ENCODE measurements at regions not wholly inside any gene's neighbourhood (a gene's known extent, or its start where the extent isn't known, plus 50 kb on each side); places are given as distances from the start of the nearest gene placed in this dataset.
"Not testable (repeated sequence)": the region's sequence is repeated elsewhere in the genome, so short reads cannot be mapped to it uniquely, and the experiment has no call there.

GRCh38 chr2:41334159-41334558, 713.7 kb upstream of the PKDCC start:
- Histone ChIP-seq H3K27me3 (ENCODE audit: control insufficient read depth, insufficient read depth, low read length) (no peaks in the 10 kb centered on the region), H3K4me3 (ENCODE audit: insufficient read depth, low read depth, low read length) (no peak overlapping the region), H3K36me3 (replicated peaks; ENCODE audit: control insufficient read depth, insufficient read depth, low read length) (no peaks in the 10 kb centered on the region)
- no peak for DNase-seq

GRCh38 chr2:41335573-41335972, 712.2 kb upstream of the PKDCC start:
- not testable (repeated sequence) for H3K27me3 ChIP-seq (ENCODE audit: control insufficient read depth, insufficient read depth, low read length); H3K36me3 ChIP-seq (replicated peaks; ENCODE audit: control insufficient read depth, insufficient read depth, low read length); DNase-seq; H3K4me3 ChIP-seq (ENCODE audit: insufficient read depth, low read depth, low read length)

GRCh38 chr2:41337956-41338355, 709.9 kb upstream of the PKDCC start:
- no peaks in the 10 kb centered on the region for H3K27me3 ChIP-seq (ENCODE audit: control insufficient read depth, insufficient read depth, low read length)
- DNase-seq = no peak
- no peaks in the 10 kb centered on the region for H3K36me3 ChIP-seq (replicated peaks; ENCODE audit: control insufficient read depth, insufficient read depth, low read length)
- H3K4me3 ChIP-seq (ENCODE audit: insufficient read depth, low read depth, low read length) = no peak overlapping the region

- Histone ChIP-seq H3K27me3 (ENCODE audit: control insufficient read depth, insufficient read depth, low read length) (no peaks in the 10 kb centered on the region), H3K4me3 (ENCODE audit: insufficient read depth, low read depth, low read length) (no peak overlapping the region), H3K36me3 (replicated peaks; ENCODE audit: control insufficient read depth, insufficient read depth, low read length) (no peaks in the 10 kb centered on the region)
- DNase-seq = no peak
Measured at GRCh38 chr2:41344529-41344928, 703.3 kb upstream of the PKDCC start.

- Histone ChIP-seq H3K4me3 (ENCODE audit: insufficient read depth, low read depth, low read length) (no peak overlapping the region), H3K27me3 (ENCODE audit: control insufficient read depth, insufficient read depth, low read length) (no peaks in the 10 kb centered on the region), H3K36me3 (replicated peaks; ENCODE audit: control insufficient read depth, insufficient read depth, low read length) (no peaks in the 10 kb centered on the region)
- DNase-seq = no peak
Measured at GRCh38 chr2:41353060-41353459, 694.8 kb upstream of the PKDCC start.

- Histone ChIP-seq H3K27me3 (ENCODE audit: control insufficient read depth, insufficient read depth, low read length) (no peaks in the 10 kb centered on the region), H3K36me3 (replicated peaks; ENCODE audit: control insufficient read depth, insufficient read depth, low read length) (no peaks in the 10 kb centered on the region), H3K4me3 (ENCODE audit: insufficient read depth, low read depth, low read length) (no peak overlapping the region)
- DNase-seq = no peak
Measured at GRCh38 chr2:41355794-41356193, 692.0 kb upstream of the PKDCC start.

GRCh38 chr2:41364842-41365241, 683.0 kb upstream of the PKDCC start:
- no peaks in the 10 kb centered on the region for H3K36me3 ChIP-seq (replicated peaks; ENCODE audit: control insufficient read depth, insufficient read depth, low read length)
- H3K27me3 ChIP-seq (ENCODE audit: control insufficient read depth, insufficient read depth, low read length) = no peaks in the 10 kb centered on the region
- DNase-seq = no peak
- H3K4me3 ChIP-seq (ENCODE audit: insufficient read depth, low read depth, low read length) = no peak overlapping the region

- H3K36me3 ChIP-seq (replicated peaks; ENCODE audit: control insufficient read depth, insufficient read depth, low read length) = no peaks in the 10 kb centered on the region
- H3K27me3 ChIP-seq (ENCODE audit: control insufficient read depth, insufficient read depth, low read length) = no peaks in the 10 kb centered on the region
- no peak overlapping the region for H3K4me3 ChIP-seq (ENCODE audit: insufficient read depth, low read depth, low read length)
- no peak for DNase-seq
Measured at GRCh38 chr2:41375901-41376300, 671.9 kb upstream of the PKDCC start.

GRCh38 chr2:41377837-41378236, 670.0 kb upstream of the PKDCC start:
- Histone ChIP-seq H3K4me3 (ENCODE audit: insufficient read depth, low read depth, low read length) (no peak overlapping the region), H3K36me3 (replicated peaks; ENCODE audit: control insufficient read depth, insufficient read depth, low read length) (no peaks in the 10 kb centered on the region), H3K27me3 (ENCODE audit: control insufficient read depth, insufficient read depth, low read length) (no peaks in the 10 kb centered on the region)
- no peak for DNase-seq

GRCh38 chr2:41378420-41378819, 669.4 kb upstream of the PKDCC start:
- Histone ChIP-seq H3K36me3 (replicated peaks; ENCODE audit: control insufficient read depth, insufficient read depth, low read length) (no peaks in the 10 kb centered on the region), H3K27me3 (ENCODE audit: control insufficient read depth, insufficient read depth, low read length) (no peaks in the 10 kb centered on the region), H3K4me3 (ENCODE audit: insufficient read depth, low read depth, low read length) (no peak overlapping the region)
- no peak for DNase-seq

GRCh38 chr2:41379496-41380221, 668.2 kb upstream of the PKDCC start:
- DNase-seq = no peak
- H3K4me3 ChIP-seq (ENCODE audit: insufficient read depth, low read depth, low read length) = no peak overlapping the region
- H3K27me3 ChIP-seq (ENCODE audit: control insufficient read depth, insufficient read depth, low read length) = no peaks in the 10 kb centered on the region
- H3K36me3 ChIP-seq (replicated peaks; ENCODE audit: control insufficient read depth, insufficient read depth, low read length) = no peaks in the 10 kb centered on the region

GRCh38 chr2:41381701-41382100, 666.1 kb upstream of the PKDCC start:
- H3K4me3 ChIP-seq (ENCODE audit: insufficient read depth, low read depth, low read length) = no peak overlapping the region
- no peaks in the 10 kb centered on the region for H3K27me3 ChIP-seq (ENCODE audit: control insufficient read depth, insufficient read depth, low read length)
- H3K36me3 ChIP-seq (replicated peaks; ENCODE audit: control insufficient read depth, insufficient read depth, low read length) = no peaks in the 10 kb centered on the region
- DNase-seq = no peak

- no peak overlapping the region for H3K4me3 ChIP-seq (ENCODE audit: insufficient read depth, low read depth, low read length)
- DNase-seq = no peak
- H3K27me3 ChIP-seq (ENCODE audit: control insufficient read depth, insufficient read depth, low read length) = no peaks in the 10 kb centered on the region
Measured at GRCh38 chr2:41387519-41387918, 660.3 kb upstream of the PKDCC start.

GRCh38 chr2:41393621-41394020, 654.2 kb upstream of the PKDCC start:
- Histone ChIP-seq H3K27me3 (ENCODE audit: control insufficient read depth, insufficient read depth, low read length) (no peaks in the 10 kb centered on the region), H3K4me3 (ENCODE audit: insufficient read depth, low read depth, low read length) (no peak overlapping the region), H3K36me3 (replicated peaks; ENCODE audit: control insufficient read depth, insufficient read depth, low read length) (no peaks in the 10 kb centered on the region)
- no peak for DNase-seq

More at GRCh38 chr2:41387519-41387918, 660.3 kb upstream of the PKDCC start:
- no peaks in the 10 kb centered on the region for H3K36me3 ChIP-seq (replicated peaks; ENCODE audit: control insufficient read depth, insufficient read depth, low read length)

GRCh38 chr2:41394541-41394940, 653.3 kb upstream of the PKDCC start:
- DNase-seq = no peak
- Histone ChIP-seq H3K27me3 (ENCODE audit: control insufficient read depth, insufficient read depth, low read length) (no peaks in the 10 kb centered on the region), H3K36me3 (replicated peaks; ENCODE audit: control insufficient read depth, insufficient read depth, low read length) (no peaks in the 10 kb centered on the region), H3K4me3 (ENCODE audit: insufficient read depth, low read depth, low read length) (no peak overlapping the region)

GRCh38 chr2:41395692-41396091, 652.1 kb upstream of the PKDCC start:
- DNase-seq = no peak
- H3K4me3 ChIP-seq (ENCODE audit: insufficient read depth, low read depth, low read length) = no peak overlapping the region
- H3K27me3 ChIP-seq (ENCODE audit: control insufficient read depth, insufficient read depth, low read length) = no peaks in the 10 kb centered on the region
- H3K36me3 ChIP-seq (replicated peaks; ENCODE audit: control insufficient read depth, insufficient read depth, low read length) = no peaks in the 10 kb centered on the region
